ELR (cell line): ENCODE measurements at regions not wholly inside any gene's neighbourhood (a gene's known extent, or its start where the extent isn't known, plus 50 kb on each side); places are given as distances from the start of the nearest gene placed in this dataset.

Experiments used
- DNase-seq: peaks from one replicate; pipeline ENCODE4 v3.0.0-alpha.2; 2015; ENCODE audit warnings: low read depth

GRCh38 chr14:94717808-94718207 is 52.1 kb downstream of the GSC start:
- peak; percentile 21 for DNase-seq

DNA sequence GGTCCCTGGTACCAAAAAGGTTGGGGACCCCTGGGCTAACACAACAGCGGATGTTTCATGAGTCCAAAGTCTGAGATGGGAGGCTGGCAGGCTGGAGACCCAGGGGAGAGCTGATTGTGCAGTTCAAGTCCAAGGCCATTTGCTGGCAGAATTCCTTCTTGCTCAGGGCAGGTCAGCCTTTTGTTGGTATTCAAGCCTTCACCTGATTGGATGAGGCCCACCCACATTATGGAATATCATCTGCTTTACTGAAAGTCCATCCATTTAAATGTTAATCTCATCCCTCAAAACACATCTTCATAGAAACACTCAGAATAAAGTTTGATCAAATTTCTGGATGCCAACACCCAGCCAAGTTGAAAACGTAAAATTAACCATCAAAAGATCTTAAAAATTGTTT is 52.9 kb downstream of the GSC start:
- DNase-seq, result no peak

GRCh38 chr14:94713115-94713514 is 56.8 kb downstream of the GSC start:
- DNase-seq, result no peak

DNA sequence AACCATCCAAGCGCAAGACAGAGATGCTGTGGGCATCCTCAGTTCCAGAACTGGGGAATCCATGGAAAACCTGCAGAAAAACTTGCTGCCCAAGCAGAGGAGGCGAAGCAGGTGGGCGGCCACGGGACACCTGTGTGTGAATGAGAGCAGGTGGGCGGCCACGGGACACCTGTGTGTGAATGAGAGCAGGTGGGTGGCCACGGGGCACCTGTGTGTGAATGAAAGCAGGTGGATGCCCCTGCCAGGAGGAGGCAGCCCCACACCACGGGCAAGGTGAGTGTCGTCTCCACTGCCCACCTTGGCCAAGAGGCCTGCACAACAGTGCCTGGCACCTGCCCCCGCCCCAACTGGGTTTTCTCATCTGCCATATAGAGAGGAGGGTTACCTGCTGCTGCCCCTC is 59.2 kb downstream of the GSC start:
- no peak for DNase-seq

DNA sequence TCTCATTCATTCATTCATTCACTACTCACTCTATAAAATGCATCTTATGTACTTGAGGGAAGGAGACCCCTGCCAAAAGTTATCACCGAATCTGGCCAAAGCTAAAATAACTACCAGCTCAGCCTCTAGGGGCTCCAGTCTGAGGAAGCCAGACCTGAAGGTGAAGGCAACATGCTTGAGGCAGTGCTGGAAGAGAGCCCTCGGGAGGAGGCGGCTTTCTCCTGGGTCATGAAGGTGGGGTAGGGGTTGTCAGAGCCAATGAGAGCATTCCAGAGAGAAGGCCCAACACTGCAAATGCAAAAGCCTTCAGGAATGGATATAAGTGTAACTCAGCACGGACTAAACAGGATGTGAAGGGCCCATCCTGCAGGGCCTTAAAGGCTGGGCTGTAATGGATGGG is 62.4 kb downstream of the GSC start:
- peak; percentile 11 for DNase-seq

DNA sequence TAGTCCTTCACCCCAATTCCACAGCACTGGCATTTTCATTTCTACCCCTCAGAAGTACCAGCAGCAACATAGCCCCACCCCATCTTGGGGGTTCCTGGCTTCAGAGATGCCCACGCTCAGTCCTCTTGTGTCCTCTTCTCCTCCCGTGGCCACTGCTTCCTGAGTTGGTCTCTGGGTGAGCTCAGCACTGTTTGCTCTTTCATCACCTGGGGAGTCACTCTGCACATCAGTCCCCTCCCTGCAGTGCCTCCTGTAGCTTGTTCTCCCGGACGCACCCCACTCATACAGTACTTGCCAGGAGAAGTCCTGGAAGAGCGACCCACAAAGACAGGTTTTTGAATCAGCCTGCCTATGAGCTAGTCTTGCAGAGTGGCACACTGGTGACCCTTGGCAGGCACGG is 63.8 kb downstream of the GSC start:
- no peak for DNase-seq

GRCh38 chr14:94702629-94703028 is 67.3 kb downstream of the GSC start:
- peak; percentile 46 for DNase-seq

GRCh38 chr14:94701861-94702370 is 68.0 kb downstream of the GSC start:
- DNase-seq, result no peak

GRCh38 chr14:94700336-94700735 is 69.6 kb downstream of the GSC start:
- DNase-seq, result no peak

DNA sequence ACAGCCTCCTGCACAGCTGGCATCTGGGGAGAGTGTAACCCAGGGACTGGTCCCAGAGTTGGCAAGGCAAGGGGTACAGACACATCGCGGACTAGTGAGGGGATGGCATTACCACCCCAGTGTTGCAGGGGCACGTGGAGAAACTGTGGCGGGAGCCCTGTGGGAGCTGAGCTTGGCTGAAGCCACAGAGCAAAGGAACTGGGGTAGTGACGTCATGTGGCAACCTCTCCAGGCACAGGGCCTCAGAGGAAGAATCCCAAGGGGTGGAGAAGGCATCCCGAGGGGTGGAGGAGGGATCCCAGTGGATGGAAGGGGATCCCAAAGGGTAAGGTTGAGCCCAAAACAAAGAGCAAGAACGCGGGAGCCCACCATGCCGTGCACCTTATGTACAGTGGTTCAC is 70.1 kb downstream of the GSC start:
- no peak for DNase-seq

DNA sequence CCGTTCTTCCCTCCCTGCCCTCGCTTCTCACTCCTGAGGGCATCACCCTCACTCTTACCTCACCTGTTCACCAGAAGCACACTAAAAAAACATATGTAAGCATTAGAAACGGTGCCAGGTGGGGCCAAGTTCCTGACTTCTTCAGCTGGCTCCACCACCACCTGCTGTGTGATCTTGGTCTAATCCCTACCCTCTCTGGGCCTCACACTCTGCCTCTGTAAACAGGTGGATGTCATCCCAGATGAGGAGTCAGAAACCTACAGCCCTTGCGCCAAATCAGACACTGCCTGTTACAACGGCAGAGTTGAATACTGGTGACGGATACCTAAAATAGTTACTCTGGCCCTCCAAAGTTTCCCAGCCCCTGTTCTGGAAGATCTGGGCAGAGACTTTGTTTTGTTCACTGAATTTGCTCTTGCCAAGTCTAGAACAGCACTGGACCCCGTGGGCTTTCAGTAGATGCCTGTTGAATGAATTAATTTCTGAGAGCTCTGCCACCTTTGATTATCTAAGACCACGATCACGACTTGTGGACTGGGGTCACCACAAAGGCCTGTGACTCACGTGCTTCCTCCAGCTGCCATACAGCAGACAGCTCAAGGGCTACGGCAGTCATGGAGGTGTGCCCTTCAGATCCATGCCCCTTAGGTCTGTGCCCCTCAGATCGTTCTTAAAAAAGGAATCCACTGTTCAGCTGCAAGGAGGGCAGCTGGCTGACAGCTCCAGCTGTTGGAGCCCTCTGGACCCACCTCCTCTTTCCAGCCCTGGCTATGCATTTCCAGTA is 71.9 kb downstream of the GSC start:
- DNase-seq, result peak; percentile 31

DNA sequence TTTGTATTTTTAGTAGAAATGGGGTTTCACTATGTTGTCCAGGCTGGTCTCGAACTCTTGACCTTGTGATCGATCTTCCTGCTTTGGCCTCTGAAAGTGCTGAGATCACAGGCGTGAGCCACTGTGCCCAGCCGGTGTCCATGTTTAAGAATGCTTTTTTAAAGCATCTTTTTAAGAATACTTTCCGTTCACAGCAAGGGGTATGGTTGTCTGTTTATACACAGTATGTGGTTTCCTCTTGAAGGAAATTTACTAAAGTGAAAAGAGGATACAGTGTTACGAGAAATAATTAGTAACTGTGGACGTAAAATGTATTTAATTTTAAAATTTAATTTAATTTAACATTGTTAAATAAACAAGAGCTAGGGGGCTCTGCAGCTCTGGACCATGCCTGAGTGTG is 73.4 kb downstream of the GSC start:
- no peak for DNase-seq

- DNase-seq, result no peak
These were observed 74.7 kb downstream of the GSC start for GRCh38 chr14:94695231-94695630.

DNA sequence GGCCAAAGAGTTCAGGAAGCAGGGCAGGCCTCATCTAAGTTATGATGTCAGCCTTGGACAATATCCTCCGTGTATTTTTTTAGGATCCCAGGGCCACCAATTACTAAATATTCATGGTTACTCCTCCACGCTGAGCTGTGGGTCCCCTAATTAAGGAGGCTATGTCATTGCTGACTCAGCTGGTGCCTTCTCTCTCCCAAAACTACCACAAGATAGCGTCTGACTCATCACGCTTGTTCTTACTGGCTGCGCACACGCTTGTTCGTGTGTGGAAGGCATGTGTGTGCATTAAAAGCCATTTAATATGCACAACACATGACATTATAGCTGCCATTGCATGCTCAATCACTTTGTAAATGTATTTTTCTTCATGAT is 78.3 kb downstream of the GSC start:
- DNase-seq, result no peak

- no peak for DNase-seq
These were observed 78.8 kb downstream of the GSC start for GRCh38 chr14:94690896-94691659.

GRCh38 chr14:94690486-94690885 is 78.3 kb downstream of the SERPINA3 start:
- no peak for DNase-seq

GRCh38 chr14:94689985-94690400 is 77.8 kb downstream of the SERPINA3 start:
- DNase-seq, result no peak

GRCh38 chr14:94689218-94689984 is 77.2 kb downstream of the SERPINA3 start:
- DNase-seq, result peak; percentile 51

GRCh38 chr14:94686511-94687160 is 74.4 kb downstream of the SERPINA3 start:
- DNase-seq, result no peak

- no peak for DNase-seq
These were observed 73.7 kb downstream of the SERPINA3 start for GRCh38 chr14:94685681-94686485.

GRCh38 chr14:94685166-94685581 is 73.0 kb downstream of the SERPINA3 start:
- DNase-seq, result no peak
